ENCODE measurements at regions not wholly inside any gene's neighbourhood (a gene's known extent, or its start where the extent isn't known, plus 50 kb on each side); places are given as distances from the start of the nearest gene placed in this dataset.

GRCh38 chr12:107344035-107344808 lies 250.9 kb upstream of the CRY1 start:
- DNase-seq (ENCODE audit: low read depth in 2 of 2) = no peak

DNA sequence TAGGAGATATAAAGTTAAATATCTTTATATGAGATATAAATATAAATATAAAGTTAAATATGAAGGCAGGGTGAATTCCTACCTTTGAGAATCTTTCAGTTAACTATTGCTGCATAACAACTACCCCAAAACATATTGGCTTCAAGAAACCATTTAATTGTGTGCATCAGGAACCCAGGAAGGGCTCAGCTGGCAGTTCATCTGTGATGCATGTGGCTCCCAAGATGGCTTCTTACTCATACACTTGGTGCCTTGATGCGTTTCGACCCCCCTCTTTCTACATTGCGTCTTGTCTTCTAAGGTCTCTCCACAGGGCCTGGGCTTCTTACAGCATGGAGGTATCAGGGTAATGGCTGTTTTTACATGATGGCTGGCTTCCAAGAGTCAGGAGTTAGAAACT lies 253.9 kb upstream of the CRY1 start:
- DNase-seq (ENCODE audit: low read depth in 2 of 2) = no peak

- DNase-seq (ENCODE audit: low read depth in 2 of 2) = peak; percentile 64 to 69
These were observed 255.8 kb upstream of the CRY1 start for GRCh38 chr12:107349008-107349747.

DNA sequence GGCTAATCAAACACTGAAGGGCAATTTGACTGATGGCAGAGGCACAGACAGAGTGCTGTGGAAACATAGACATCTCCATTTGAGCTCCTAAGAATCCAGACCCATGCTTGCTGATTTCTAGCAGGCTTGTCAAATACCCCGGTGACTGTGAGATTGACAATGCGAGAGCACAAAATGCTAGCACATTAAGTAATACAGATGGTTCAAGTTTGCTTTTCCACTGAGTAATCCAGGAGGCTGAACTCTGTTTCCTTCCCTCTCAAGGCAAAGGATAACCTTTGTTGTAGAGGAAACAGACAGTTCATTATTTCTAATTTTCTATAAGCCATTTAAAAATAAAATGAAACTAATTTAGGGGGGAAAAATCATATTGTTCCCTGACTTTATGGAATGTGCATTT lies 256.5 kb upstream of the CRY1 start:
- no peak for DNase-seq (ENCODE audit: low read depth in 2 of 2)

GRCh38 chr12:107351109-107351508 lies 257.8 kb upstream of the CRY1 start:
- no peak for DNase-seq (ENCODE audit: low read depth in 2 of 2)

GRCh38 chr12:107351713-107352112 lies 258.4 kb upstream of the CRY1 start:
- no peak for DNase-seq (ENCODE audit: low read depth in 2 of 2)

DNA sequence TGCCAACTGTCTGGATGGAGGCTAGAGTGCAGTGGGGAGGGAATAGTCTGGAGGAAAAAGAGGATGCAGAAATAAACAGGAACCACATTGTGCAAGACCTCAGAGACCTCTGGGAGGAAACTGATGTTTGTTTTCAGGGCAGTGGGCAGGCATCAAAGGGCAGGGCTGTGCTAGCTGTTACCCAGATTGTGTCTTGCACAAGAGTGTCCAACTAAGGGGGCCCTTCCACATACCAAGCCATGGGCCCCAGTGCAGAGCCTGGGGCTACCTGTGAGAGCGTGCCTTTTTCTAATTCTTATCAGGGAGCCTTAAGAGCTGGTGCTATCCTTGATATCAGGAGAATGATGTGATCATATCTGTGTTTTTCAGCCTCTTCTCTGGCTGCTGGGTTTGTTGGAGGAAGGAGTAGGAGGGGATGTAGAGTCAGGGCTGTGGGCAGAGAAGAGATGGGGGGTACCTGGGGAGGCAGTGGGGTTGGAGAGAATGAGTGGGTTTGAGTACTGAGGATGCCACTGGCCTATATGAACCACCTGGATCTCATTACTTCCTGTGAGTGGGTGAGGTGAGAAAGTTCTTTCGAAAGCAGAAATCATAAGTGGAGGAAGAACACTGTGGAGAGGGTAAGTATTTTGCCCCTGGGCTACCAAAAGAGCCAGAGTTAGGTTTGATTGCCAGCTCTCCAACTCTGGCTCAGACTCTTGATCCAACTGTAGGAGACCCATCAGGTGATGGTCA lies 259.2 kb upstream of the CRY1 start:
- DNase-seq (ENCODE audit: low read depth in 2 of 2) = no peak

DNA sequence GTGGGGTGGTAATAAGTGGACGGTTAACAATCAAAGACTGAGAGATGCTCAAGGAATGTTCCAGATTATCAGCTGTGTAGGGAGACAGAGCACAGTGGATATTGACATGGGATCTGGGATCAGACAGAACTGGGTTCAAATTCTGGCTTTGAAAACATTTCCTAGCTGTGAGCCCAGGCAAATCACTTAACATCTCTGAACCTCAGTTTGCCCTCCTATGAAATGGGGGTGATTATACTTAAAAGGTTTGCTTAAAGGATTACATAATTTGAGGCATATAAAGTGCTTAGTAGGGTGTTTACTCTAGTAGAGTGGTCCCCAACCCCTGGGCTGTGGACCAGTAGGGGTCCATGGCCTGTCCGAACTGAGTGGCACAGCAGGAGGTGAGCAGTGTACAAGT lies 260.0 kb upstream of the CRY1 start:
- DNase-seq (ENCODE audit: low read depth in 2 of 2) = no peak

DNA sequence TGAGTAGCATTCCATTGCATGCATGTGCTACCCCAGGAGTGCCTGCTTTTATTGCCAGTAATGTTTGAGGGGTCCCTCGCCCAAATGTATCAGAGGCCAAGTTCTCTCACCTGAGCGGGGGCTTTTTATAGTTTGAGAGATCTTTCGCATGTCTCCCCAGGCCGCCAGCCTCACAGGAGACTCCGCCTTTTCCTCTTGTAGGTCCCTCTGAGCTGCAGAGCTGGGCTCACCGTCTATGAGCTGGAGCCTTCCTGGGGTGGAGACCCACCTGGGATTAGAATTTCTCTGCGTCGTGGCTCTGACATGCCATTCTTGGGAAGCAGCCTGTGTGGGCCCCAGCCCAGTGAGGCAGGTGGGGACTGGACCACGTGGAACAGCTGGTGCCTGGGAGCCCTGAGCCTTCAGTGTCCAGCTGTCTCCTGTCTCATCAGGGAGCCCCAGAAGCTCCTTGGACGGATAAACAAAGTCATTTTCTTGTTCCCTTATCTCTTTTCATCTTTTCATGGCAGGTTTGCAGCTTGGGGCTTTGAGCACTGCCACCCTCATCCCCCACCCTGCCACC lies 261.7 kb upstream of the CRY1 start:
- DNase-seq (ENCODE audit: low read depth in 2 of 2) = no peak

GRCh38 chr12:107355612-107356011 lies 262.3 kb upstream of the CRY1 start:
- DNase-seq (ENCODE audit: low read depth in 2 of 2) = no peak

- peak; percentile 38 to 52 for DNase-seq (ENCODE audit: low read depth in 2 of 2)
These were observed 263.1 kb upstream of the CRY1 start for GRCh38 chr12:107356266-107356936.

DNA sequence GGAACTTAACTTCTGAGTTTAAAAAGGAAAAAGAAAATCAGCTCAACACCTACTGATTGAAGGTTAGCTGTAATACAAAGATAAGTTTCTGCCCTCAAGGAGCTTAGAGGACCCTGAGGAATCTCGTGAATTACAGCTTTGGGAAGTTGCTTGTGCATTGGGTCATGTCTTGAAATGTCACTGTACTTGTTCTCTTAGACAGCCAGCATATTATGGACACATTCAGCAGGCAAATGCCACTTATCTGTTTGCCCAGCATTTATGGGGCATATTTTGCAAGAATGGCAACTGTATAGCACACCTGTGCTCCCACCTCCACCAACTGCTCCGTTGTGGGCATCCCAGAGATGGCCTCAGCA lies 263.6 kb upstream of the CRY1 start:
- DNase-seq (ENCODE audit: low read depth in 2 of 2) = no peak

- peak; percentile 27 to 28 for DNase-seq (ENCODE audit: low read depth in 2 of 2)
These were observed 266.0 kb upstream of the CRY1 start for GRCh38 chr12:107359382-107359781.

DNA sequence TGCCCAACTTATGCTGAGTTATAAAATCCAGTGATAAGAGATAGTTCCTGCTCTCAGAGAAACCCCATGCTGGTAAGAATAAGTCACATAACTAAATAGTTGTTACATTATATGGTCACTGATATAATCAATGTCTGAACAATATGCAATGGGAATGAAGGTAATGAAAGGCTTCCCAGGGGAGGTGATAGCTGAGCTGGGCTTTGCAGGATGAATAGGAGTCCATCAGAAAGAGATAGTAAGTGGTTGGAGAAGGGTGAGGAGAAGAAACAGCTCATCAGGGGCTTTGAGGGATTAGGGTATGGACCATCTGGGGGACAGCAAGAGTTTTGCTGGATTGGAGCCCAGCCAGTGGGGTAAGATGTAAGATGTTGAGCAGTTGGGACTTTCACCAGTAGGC lies 266.7 kb upstream of the CRY1 start:
- no peak for DNase-seq (ENCODE audit: low read depth in 2 of 2)

GRCh38 chr12:107360482-107360881 lies 267.1 kb upstream of the CRY1 start:
- DNase-seq (ENCODE audit: low read depth in 2 of 2) = no peak

DNA sequence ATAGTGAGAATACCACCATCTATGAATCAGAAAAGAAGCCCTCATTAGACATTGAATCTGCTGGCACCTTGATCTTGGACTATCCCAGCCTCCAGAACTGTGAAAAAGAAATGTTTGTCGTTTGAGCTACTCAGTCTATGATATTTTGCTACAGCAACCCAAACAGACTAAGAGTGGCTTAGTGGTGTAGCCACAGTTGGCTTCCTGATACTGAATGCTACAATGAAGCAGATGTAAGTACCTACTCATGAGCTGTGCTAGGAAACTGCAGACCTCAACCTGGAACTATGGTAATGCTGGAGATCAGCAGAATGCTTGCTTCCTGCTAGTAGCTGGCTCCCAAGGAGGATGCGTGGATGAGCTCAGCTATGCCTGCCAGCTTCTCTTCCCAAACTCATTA lies 268.6 kb upstream of the CRY1 start:
- DNase-seq (ENCODE audit: low read depth in 2 of 2) = no peak

- DNase-seq (ENCODE audit: low read depth in 2 of 2) = no peak
These were observed 269.6 kb upstream of the CRY1 start for GRCh38 chr12:107362960-107363359.

- DNase-seq (ENCODE audit: low read depth in 2 of 2) = no peak
These were observed 271.6 kb upstream of the CRY1 start for GRCh38 chr12:107364875-107365518.

GRCh38 chr12:107365703-107366102 lies 272.4 kb upstream of the CRY1 start:
- DNase-seq (ENCODE audit: low read depth in 2 of 2) = no peak

GRCh38 chr12:107366322-107366721 lies 273.0 kb upstream of the CRY1 start:
- DNase-seq (ENCODE audit: low read depth in 2 of 2) = no peak

DNA sequence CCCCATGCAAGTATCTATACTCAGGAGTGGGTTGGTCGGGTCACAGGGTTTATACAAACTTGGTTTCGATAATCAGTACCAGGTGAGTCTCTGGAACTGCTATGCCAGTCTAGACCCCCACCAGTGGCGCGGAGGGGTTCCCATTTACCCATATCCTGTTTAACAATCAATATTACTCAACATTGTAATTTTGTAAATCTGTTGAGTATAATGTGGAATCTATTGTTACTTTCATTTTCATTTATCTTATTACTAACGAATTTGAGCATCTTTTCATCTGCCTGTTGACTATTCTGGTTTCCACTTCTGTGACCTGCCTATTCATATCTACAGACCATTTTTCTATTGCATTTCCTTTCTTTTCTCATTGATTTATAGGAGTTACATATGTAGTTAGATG lies 275.2 kb upstream of the CRY1 start:
- DNase-seq (ENCODE audit: low read depth in 2 of 2) = no peak

All from fibroblast of skin of left biceps (primary cell).